ENCODE measurements at regions not wholly inside any gene's neighbourhood (a gene's known extent, or its start where the extent isn't known, plus 50 kb on each side); places are given as distances from the start of the nearest gene placed in this dataset.

GRCh38 chr12:83197483-83197914 lies 510.8 kb downstream of the TMTC2 start:
- no peak for DNase-seq (ENCODE audit: low read depth)
- no peak for TF ChIP-seq CTCF (conservative IDR thresholded peaks at IDR 0.05; ENCODE audit: low read depth, low read length)
- no peak overlapping the region for H3K4me3 ChIP-seq (ENCODE audit: low read depth, low read length)

- TF ChIP-seq CTCF (conservative IDR thresholded peaks at IDR 0.05; ENCODE audit: low read depth, low read length), result no peak
- H3K4me3 ChIP-seq (ENCODE audit: low read depth, low read length), result no peak overlapping the region
- DNase-seq (ENCODE audit: low read depth), result no peak
Observed at GRCh38 chr12:83196694-83197350, 510.1 kb downstream of the TMTC2 start.

GRCh38 chr12:83190631-83191390 lies 504.1 kb downstream of the TMTC2 start:
- TF ChIP-seq CTCF (conservative IDR thresholded peaks at IDR 0.05; ENCODE audit: low read depth, low read length), result no peak
- DNase-seq (ENCODE audit: low read depth), result no peak

GRCh38 chr12:83186419-83186818 lies 499.7 kb downstream of the TMTC2 start:
- no peak overlapping the region for H3K4me3 ChIP-seq (ENCODE audit: low read depth, low read length)
- no peak for DNase-seq (ENCODE audit: low read depth)
- TF ChIP-seq CTCF (conservative IDR thresholded peaks at IDR 0.05; ENCODE audit: low read depth, low read length), result no peak

More at GRCh38 chr12:83190631-83191390, 504.1 kb downstream of the TMTC2 start:
- H3K4me3 ChIP-seq (ENCODE audit: low read depth, low read length), result no peak overlapping the region

GRCh38 chr12:83185241-83185640 lies 498.5 kb downstream of the TMTC2 start:
- no peak overlapping the region for H3K4me3 ChIP-seq (ENCODE audit: low read depth, low read length)
- no peak for TF ChIP-seq CTCF (conservative IDR thresholded peaks at IDR 0.05; ENCODE audit: low read depth, low read length)
- DNase-seq (ENCODE audit: low read depth), result no peak

All from epithelial cell of proximal tubule (primary cell).